ENCODE measurements at regions not wholly inside any gene's neighbourhood (a gene's known extent, or its start where the extent isn't known, plus 50 kb on each side); places are given as distances from the start of the nearest gene placed in this dataset.

GRCh38 chr3:99537416-99537815, 101.0 kb upstream of the COL8A1 start:
- TF ChIP-seq, protein P1, sequence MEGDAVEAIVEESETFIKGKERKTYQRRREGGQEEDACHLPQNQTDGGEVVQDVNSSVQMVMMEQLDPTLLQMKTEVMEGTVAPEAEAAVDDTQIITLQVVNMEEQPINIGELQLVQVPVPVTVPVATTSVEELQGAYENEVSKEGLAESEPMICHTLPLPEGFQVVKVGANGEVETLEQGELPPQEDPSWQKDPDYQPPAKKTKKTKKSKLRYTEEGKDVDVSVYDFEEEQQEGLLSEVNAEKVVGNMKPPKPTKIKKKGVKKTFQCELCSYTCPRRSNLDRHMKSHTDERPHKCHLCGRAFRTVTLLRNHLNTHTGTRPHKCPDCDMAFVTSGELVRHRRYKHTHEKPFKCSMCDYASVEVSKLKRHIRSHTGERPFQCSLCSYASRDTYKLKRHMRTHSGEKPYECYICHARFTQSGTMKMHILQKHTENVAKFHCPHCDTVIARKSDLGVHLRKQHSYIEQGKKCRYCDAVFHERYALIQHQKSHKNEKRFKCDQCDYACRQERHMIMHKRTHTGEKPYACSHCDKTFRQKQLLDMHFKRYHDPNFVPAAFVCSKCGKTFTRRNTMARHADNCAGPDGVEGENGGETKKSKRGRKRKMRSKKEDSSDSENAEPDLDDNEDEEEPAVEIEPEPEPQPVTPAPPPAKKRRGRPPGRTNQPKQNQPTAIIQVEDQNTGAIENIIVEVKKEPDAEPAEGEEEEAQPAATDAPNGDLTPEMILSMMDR (IDR thresholded peaks at IDR 0.05) = no peak
- no peak for TF ChIP-seq POLR2AphosphoS5 (IDR thresholded peaks at IDR 0.05)
